SK-N-SH treated with all-trans-retinoic acid at 6 μM for 48 hours (cell line): ENCODE measurements at regions not wholly inside any gene's neighbourhood (a gene's known extent, or its start where the extent isn't known, plus 50 kb on each side); places are given as distances from the start of the nearest gene placed in this dataset.
"Not testable (repeated sequence)": the region's sequence is repeated elsewhere in the genome, so short reads cannot be mapped to it uniquely, and the experiment has no call there.

Experiments used
- ARNTL ChIP-seq: fragments of 450-650 bp; formaldehyde crosslinking; IDR thresholded peaks from 2 replicates; pipeline ENCODE4 v1.5.0; 2020; ENCODE audit warnings: low read depth, mild to moderate bottlenecking, moderate library complexity, borderline replicate concordance
- RARB ChIP-seq: fragments of 250-450 bp; sonication (Bioruptor Pico); IDR thresholded peaks from 2 replicates; pipeline ENCODE4 v1.8.0; 2021; ENCODE audit warnings: mild to moderate bottlenecking, moderate library complexity
- SNAI2 ChIP-seq: fragments of 250-450 bp; sonication (Bioruptor Pico); IDR thresholded peaks from 2 replicates; pipeline ENCODE4 v1.5.0; 2020; ENCODE audit warnings: mild to moderate bottlenecking, moderate library complexity
- ZFP3 ChIP-seq: fragments of 250-450 bp; sonication (Bioruptor Pico); IDR thresholded peaks from 2 replicates; pipeline ENCODE4 v1.5.0; 2020; ENCODE audit warnings: mild to moderate bottlenecking, moderate library complexity
- ZNF8 ChIP-seq: fragments of 450-650 bp; formaldehyde crosslinking; IDR thresholded peaks from 2 replicates; pipeline ENCODE4 v1.5.0; 2020; ENCODE audit warnings: mild to moderate bottlenecking, moderate library complexity

DNA sequence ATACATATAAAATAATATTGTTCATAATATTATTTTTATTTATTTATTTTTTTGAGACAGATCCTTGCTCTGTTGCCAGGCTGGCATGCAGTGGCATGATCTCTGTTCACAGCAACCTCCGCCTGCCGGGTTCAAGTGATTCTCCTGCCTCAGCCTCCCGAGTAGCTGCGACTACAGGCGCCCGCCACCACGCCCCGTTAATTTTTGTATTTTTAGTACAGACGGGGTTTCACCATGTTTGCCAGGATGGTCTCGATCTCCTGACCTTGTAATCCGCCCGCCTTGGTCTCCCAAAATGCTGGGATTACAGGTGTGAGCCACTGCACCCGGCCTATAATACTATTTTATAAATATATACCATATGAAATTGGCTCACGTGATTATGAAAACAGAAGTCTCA lies 832.4 kb upstream of the TPTE start:
- TF ChIP-seq ZFP3 (CRISPR knock-in tag); RARB; ZNF8; ARNTL (CRISPR knock-in tag); SNAI2: not testable (repeated sequence)
